Neuron (in vitro differentiated cells): ENCODE measurements at regions not wholly inside any gene's neighbourhood (a gene's known extent, or its start where the extent isn't known, plus 50 kb on each side); places are given as distances from the start of the nearest gene placed in this dataset.

ENCODE experiments used
- H2AFZ ChIP-seq: one replicate; pipeline ENCODE4 v1.6.1; 2013; ENCODE audit warnings: low read depth, mild to moderate bottlenecking, inconsistent platforms, low read length, moderate library complexity
- H3K27me3 ChIP-seq: one replicate; pipeline ENCODE4 v1.6.1; 2013; ENCODE audit warnings: low read length; ENCODE audit not compliant: insufficient read depth
- H3K36me3 ChIP-seq: one replicate; pipeline ENCODE4 v1.6.1; 2013; ENCODE audit warnings: low read length; ENCODE audit not compliant: insufficient read depth
- H3K4me1 ChIP-seq: one replicate; pipeline ENCODE4 v1.6.1; 2013; ENCODE audit warnings: low read length; ENCODE audit not compliant: insufficient read depth
- H3K4me3 ChIP-seq: 2 replicates; pipeline ENCODE4 v1.5.1; 2013; ENCODE audit warnings: mild to moderate bottlenecking, low read length, moderate library complexity
- H3K9me3 ChIP-seq: one replicate; pipeline ENCODE4 v1.6.1; 2013; ENCODE audit warnings: low read length

GRCh38 chr4:19720610-19721009, 531.1 kb upstream of the SLIT2 start:
- Histone ChIP-seq H3K27me3 (no peaks in the 10 kb centered on the region), H3K4me3 (no peak overlapping the region), H3K9me3 (peaks cover 1% of the 10 kb centered on the region), H3K4me1 (peaks cover 6% of the 10 kb centered on the region), H3K36me3 (no peaks in the 10 kb centered on the region), H2AFZ (no peak overlapping the region)

- Histone ChIP-seq H2AFZ (no peak overlapping the region), H3K4me1 (peaks cover 6% of the 10 kb centered on the region), H3K4me3 (no peak overlapping the region), H3K9me3 (peaks cover 1% of the 10 kb centered on the region), H3K36me3 (no peaks in the 10 kb centered on the region), H3K27me3 (no peaks in the 10 kb centered on the region)
Observed at GRCh38 chr4:19720190-19720589, 531.5 kb upstream of the SLIT2 start.

- Histone ChIP-seq H3K27me3 (no peaks in the 10 kb centered on the region), H3K4me1 (peaks cover 19% of the 10 kb centered on the region), H3K4me3 (no peak overlapping the region), H3K9me3 (no peaks in the 10 kb centered on the region), H3K36me3 (no peaks in the 10 kb centered on the region), H2AFZ (no peak overlapping the region)
Observed at GRCh38 chr4:19711871-19712270, 539.8 kb upstream of the SLIT2 start.

- H3K9me3 ChIP-seq, result no peaks in the 10 kb centered on the region
- no peak overlapping the region for H3K4me3 ChIP-seq
- H3K36me3 ChIP-seq, result no peaks in the 10 kb centered on the region
- peaks cover 13% of the 10 kb centered on the region for H3K4me1 ChIP-seq
- no peaks in the 10 kb centered on the region for H3K27me3 ChIP-seq
- H2AFZ ChIP-seq, result no peak overlapping the region
Observed at GRCh38 chr4:19707876-19708275, 543.8 kb upstream of the SLIT2 start.

- Histone ChIP-seq H3K9me3 (no peaks in the 10 kb centered on the region), H3K36me3 (no peaks in the 10 kb centered on the region), H2AFZ (no peak overlapping the region), H3K4me1 (no peaks in the 10 kb centered on the region), H3K4me3 (no peak overlapping the region), H3K27me3 (no peaks in the 10 kb centered on the region)
Observed at GRCh38 chr4:19703391-19703790, 548.3 kb upstream of the SLIT2 start.

GRCh38 chr4:19700992-19701391, 550.7 kb upstream of the SLIT2 start:
- Histone ChIP-seq H3K4me1 (no peaks in the 10 kb centered on the region), H3K27me3 (no peaks in the 10 kb centered on the region), H3K36me3 (no peaks in the 10 kb centered on the region), H2AFZ (no peak overlapping the region), H3K4me3 (no peak overlapping the region), H3K9me3 (no peaks in the 10 kb centered on the region)

- H3K9me3 ChIP-seq, result no peaks in the 10 kb centered on the region
- H3K36me3 ChIP-seq, result no peaks in the 10 kb centered on the region
- no peak overlapping the region for H3K4me3 ChIP-seq
- no peaks in the 10 kb centered on the region for H3K27me3 ChIP-seq
- no peaks in the 10 kb centered on the region for H3K4me1 ChIP-seq
- no peak overlapping the region for H2AFZ ChIP-seq
Observed at GRCh38 chr4:19698961-19699360, 552.7 kb upstream of the SLIT2 start.

GRCh38 chr4:19694812-19695211, 556.9 kb upstream of the SLIT2 start:
- Histone ChIP-seq H3K4me1 (no peaks in the 10 kb centered on the region), H3K27me3 (no peaks in the 10 kb centered on the region), H3K36me3 (no peaks in the 10 kb centered on the region), H3K4me3 (no peak overlapping the region), H2AFZ (no peak overlapping the region), H3K9me3 (no peaks in the 10 kb centered on the region)

- Histone ChIP-seq H3K4me3 (no peak overlapping the region), H3K4me1 (peaks cover 5% of the 10 kb centered on the region), H3K36me3 (no peaks in the 10 kb centered on the region), H3K27me3 (no peaks in the 10 kb centered on the region), H2AFZ (peak overlapping the region; percentile 65), H3K9me3 (no peaks in the 10 kb centered on the region)
Observed at GRCh38 chr4:19693936-19694570, 557.7 kb upstream of the SLIT2 start.

- H3K36me3 ChIP-seq, result no peaks in the 10 kb centered on the region
- H3K9me3 ChIP-seq, result no peaks in the 10 kb centered on the region
- H3K4me1 ChIP-seq, result peaks cover 5% of the 10 kb centered on the region
- no peak overlapping the region for H2AFZ ChIP-seq
- no peak overlapping the region for H3K4me3 ChIP-seq
- no peaks in the 10 kb centered on the region for H3K27me3 ChIP-seq
Observed at GRCh38 chr4:19689511-19689910, 562.2 kb upstream of the SLIT2 start.

GRCh38 chr4:19686456-19686855, 565.2 kb upstream of the SLIT2 start:
- H3K4me3 ChIP-seq, result no peak overlapping the region
- H3K9me3 ChIP-seq, result no peaks in the 10 kb centered on the region
- peaks cover 5% of the 10 kb centered on the region for H3K4me1 ChIP-seq
- no peak overlapping the region for H2AFZ ChIP-seq
- no peaks in the 10 kb centered on the region for H3K36me3 ChIP-seq
- H3K27me3 ChIP-seq, result no peaks in the 10 kb centered on the region

- no peaks in the 10 kb centered on the region for H3K4me1 ChIP-seq
- no peak overlapping the region for H2AFZ ChIP-seq
- H3K9me3 ChIP-seq, result no peaks in the 10 kb centered on the region
- no peaks in the 10 kb centered on the region for H3K27me3 ChIP-seq
- H3K4me3 ChIP-seq, result no peak overlapping the region
- no peaks in the 10 kb centered on the region for H3K36me3 ChIP-seq
Observed at GRCh38 chr4:19684084-19684483, 567.6 kb upstream of the SLIT2 start.

GRCh38 chr4:19683426-19683825, 568.3 kb upstream of the SLIT2 start:
- Histone ChIP-seq H3K4me3 (no peak overlapping the region), H3K36me3 (no peaks in the 10 kb centered on the region), H3K27me3 (no peaks in the 10 kb centered on the region), H3K4me1 (no peaks in the 10 kb centered on the region), H3K9me3 (no peaks in the 10 kb centered on the region), H2AFZ (no peak overlapping the region)

GRCh38 chr4:19677211-19677610, 574.5 kb upstream of the SLIT2 start:
- H3K36me3 ChIP-seq, result no peaks in the 10 kb centered on the region
- no peaks in the 10 kb centered on the region for H3K9me3 ChIP-seq
- peak overlapping the region; percentile 36 for H2AFZ ChIP-seq
- H3K4me3 ChIP-seq, result no peak overlapping the region
- no peaks in the 10 kb centered on the region for H3K4me1 ChIP-seq
- no peaks in the 10 kb centered on the region for H3K27me3 ChIP-seq
